Right ventricle myocardium inferior (tissue), 1 donor: ENCODE measurements at regions not wholly inside any gene's neighbourhood (a gene's known extent, or its start where the extent isn't known, plus 50 kb on each side); places are given as distances from the start of the nearest gene placed in this dataset.
"Not testable (repeated sequence)": the region's sequence is repeated elsewhere in the genome, so short reads cannot be mapped to it uniquely, and the experiment has no call there.

ENCODE experiments used
- ATAC-seq: fragments of 200-7000 bp; cut with Tn5 transposase; one replicate; pipeline ENCODE4 v1.9.1; 2020; ENCODE audit warnings: mild to moderate bottlenecking, moderate library complexity
- DNase-seq: peaks from one replicate; pipeline ENCODE4 v3.0.0; 2021; ENCODE audit errors: missing footprints
- intact Hi-C: fragments of 100-400 bp; cut with DNase I; formaldehyde crosslinking; loops from one replicate; pipeline ENCODE4 v1.11.0; 2022
- donor health status: DM: no; HTN: yes; CAD: no; lungs with severe emphysema.

DNA sequence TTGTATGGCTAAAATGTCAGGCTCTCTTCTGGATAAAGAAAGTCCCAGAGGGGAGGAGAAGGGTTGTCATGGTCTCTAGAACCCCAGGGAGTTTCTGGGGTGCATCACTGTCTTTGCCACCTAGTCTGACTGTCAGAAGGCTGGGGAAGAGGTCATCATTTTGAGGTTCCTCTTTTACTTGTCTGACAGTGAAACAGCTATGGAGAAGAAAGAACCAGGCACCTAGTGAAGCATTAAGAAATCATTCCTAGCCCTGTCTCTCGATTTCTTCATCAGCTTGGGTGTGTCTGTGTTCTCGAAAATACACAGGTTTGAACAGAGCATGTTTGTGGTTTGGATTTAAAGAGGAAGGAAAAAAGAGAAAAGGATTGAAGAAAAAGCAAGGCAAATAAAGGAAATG is 158.7 kb upstream of the LRIG3 start:
- no peak for DNase-seq

DNA sequence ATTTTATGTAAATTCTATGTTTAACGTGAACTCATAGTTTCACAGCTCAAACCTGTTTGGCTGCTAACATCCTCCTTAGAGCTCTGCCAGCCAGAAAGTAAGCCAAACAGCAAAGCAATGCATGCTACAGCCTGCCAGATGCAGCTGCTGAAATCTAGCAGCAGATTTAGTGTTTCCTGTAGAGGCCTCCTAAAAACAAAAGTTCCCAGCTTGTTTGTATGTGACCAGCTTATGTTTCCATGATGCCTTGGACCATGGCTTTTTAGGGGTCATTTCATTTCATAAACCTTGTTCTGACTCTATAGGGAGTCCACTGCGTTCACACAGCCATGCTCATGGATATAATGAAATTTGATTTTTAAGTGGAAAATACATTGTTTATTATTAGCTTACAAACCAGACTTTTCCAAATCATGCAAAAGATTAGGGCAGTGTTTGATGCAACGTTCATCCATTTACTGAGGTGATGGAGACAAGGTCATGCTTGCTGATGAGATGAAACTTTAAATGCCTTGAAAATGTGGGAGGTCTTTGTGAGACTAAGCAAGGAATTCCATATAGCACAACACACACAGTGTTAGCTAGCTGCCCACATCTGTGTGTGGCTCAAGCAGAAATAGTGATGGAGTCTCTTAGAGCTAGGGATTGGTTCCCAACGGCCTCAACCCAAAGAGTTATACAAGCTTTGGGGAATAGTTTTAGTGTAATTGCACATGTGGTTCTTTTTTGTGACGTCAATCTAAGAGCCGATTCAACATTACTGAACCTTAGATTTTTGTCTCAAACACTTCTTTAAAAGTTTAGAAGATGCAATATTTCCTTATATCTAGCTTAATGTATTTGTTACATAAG is 157.5 kb upstream of the LRIG3 start:
- ATAC-seq (no peak), DNase-seq (no peak)
- intact Hi-C loops, result no loop called here

More for the DNA sequence above, 158.7 kb upstream of the LRIG3 start:
- no peak for ATAC-seq
- intact Hi-C loops, result no loop called here

DNA sequence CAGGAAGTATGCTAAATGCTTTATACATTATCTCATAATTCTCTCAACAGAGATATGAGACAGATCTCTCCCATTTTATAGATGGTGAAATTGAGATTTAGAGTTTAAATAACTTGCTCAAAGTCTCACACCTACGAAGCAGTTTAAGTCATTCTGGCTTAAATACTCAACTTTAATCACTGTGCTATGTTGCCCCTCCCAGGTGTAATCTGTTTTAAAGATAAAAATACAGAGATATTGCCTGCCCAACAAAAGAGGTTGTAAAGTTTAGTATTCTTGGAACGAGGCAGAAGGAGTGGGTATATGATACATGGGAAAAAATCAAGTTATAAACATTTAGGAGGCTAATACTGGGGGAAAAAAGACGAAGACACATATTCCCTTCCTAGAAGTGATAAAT is 156.8 kb upstream of the LRIG3 start:
- intact Hi-C loops, result no loop called here
- no peak for ATAC-seq

DNA sequence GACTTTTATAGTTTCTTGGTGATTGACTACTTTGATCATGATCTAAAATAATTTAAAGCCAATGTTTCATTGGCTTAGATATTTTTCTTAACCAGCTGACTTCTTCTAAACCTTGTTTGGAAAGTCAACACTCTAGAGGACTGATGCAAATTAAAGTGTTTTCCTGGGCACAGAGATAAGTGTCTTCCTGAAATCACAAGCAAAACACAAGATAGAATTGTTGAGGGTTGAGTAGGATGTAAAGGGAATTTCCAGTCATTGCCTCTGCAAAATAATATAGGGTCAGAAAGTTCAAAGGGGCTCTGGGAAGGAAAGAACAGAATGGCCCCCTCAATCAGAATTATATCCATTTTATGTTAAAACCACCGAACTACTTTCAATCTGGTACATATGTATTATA is 156.3 kb upstream of the LRIG3 start:
- ATAC-seq (no peak), DNase-seq (no peak)
- intact Hi-C loops, result no loop called here

More for the DNA sequence above, 156.8 kb upstream of the LRIG3 start:
- DNase-seq, result no peak

DNA sequence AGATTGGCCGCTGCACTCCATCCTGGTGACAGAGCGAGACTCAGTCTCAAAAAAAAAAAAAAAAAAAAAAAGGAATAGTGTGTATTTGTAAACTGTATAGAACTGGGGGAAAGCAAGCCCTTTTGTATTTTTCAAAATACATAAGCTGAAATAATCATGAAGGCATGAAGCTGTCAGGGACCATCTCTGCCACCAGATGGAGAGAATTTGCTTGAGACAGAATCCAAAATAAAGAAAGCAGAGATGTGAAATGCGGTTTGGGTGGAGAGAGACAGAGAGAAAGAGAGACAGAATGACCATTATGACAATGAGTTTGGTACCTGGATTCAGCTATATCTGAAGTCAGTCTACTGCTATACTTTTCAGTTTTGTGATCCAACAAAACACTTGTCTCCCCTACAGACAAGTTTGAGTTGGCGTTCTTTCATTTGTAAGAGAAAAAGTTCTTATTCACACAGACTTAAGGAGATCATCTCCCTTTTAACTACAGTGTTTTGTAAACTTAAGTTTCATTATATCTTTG is 155.7 kb upstream of the LRIG3 start:
- ATAC-seq, result no peak

DNA sequence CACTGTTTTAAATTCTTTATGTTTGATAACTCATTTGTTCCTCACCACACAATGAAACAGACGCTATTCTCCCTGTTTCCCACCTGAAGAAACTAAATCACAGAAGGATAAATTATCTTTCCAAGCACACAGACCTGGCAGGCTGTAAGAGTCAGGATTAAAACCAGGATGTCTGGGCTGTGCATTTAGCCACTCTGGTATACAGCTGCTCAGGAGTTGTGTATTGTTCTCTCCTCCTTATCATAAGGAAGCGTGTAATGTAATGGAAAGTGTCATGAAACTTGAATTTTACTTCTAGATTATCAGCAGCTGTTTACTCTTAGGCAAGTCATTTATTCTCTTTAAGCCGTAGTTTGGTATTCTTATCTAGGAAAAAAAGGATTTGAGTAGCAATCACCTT is 154.8 kb upstream of the LRIG3 start:
- intact Hi-C loops, result no loop called here
- DNase-seq (no peak), ATAC-seq (no peak)

More for the DNA sequence above, 155.7 kb upstream of the LRIG3 start:
- intact Hi-C loops, result no loop called here
- no peak for DNase-seq

DNA sequence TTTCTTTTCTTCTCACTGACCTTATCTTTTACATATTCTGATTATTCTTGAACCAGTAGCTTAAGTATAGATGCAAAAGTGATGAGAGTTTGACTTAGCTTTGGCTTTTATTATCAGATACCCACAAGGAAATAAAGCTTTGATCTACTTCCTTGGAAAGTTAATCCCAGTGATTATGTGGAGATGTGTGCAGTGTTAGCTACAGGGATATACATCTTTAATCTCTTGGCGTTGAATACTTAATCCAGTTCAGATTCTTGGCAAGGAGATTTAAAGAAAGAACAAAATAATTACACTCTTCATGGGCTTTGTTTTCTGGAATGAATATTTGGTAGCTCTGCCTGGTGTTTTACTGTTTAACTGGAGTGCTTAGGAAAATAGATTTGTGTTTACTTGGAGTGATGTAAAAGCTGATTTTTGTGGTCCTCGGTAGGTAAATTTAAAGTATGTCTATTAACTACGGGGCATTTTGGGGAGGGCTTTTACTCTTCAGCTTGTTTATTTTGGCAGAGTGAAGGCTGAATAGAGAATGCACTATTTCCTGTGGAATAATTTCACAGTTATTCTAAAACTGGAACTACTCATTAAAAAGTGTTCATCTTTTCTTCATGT is 150.1 kb upstream of the LRIG3 start:
- no peak for ATAC-seq
- intact Hi-C loops, result no loop called here
- DNase-seq, result no peak

DNA sequence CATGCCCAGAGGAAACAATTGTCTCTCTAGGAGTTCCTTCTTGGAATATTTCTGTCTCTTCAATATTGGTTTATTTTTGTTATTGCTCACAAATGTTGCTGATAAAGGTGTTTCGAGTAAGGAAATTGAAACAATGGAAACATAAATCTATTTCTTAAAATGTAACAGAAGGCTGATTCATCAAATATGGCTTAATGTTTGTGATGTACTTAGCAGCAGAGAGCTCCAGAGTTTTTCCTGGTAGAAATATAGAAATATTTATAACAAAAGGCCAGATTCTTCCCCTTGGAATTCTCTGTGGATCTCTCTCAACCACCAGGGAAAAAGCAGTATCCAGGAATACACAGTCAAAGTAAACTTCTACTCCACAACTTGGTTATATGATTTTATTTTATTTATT is 149.2 kb upstream of the LRIG3 start:
- DNase-seq (no peak), ATAC-seq (no peak)
- intact Hi-C loops, result no loop called here

DNA sequence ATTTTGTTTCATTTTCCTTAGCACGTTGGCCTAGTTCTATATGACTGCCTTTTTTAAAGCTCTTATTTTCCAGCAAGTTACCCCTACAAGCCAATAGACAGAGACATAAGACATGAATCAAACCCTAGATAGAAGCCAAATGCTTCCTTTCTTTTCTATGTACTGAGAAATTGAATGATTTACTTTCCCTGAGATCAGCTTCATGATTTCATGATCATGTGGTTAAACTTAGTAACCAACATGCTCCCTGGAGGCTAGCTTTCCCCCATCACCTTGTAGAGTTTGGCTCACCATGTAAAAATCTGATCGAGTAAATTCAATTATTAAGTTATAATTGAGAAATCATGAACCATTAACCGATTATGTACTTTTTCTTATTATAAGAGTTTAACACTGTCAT is 148.1 kb upstream of the LRIG3 start:
- ATAC-seq, result no peak
- no peak for DNase-seq
- intact Hi-C loops, result no loop called here

DNA sequence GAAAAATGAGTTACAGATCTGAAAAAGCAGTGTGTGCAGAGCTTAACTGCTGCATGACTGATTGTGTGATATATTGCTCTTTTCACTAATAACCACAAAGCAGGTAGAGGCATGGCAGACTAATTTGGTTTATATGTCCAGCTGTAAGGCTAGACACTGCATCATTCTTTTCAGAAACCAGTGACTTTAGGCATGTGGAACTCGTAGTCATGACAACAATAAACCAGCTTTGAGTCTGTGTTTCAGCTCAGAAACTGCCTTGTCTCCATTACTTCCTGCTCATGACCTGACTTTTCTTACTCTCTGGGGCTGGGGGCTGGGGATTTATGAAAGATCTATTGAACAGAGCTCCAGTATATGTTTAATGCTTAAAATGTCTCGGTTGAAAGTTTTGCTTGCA is 146.8 kb upstream of the LRIG3 start:
- DNase-seq (no peak), ATAC-seq (no peak)
- intact Hi-C loops, result no loop called here

DNA sequence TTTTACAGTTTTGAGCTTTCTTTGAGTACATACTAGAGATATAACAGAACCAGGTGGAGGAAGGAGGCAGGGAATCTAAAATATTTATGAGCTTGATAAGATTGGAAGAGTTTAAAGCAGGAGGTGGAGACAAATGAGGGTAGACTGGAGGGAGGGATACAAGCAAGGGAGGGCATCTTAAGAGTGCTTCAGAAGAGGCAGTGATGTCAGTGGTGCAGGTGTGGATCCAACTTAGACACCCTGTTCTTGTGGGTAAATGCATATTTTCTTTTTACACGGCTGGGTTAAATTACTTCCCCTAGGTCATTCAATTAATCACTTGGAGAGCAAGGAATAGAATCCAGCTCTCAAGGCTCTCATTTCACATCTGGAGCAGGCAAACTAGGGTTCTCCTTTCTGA is 146.1 kb upstream of the LRIG3 start:
- intact Hi-C loops, result no loop called here
- DNase-seq, result no peak
- ATAC-seq, result no peak

DNA sequence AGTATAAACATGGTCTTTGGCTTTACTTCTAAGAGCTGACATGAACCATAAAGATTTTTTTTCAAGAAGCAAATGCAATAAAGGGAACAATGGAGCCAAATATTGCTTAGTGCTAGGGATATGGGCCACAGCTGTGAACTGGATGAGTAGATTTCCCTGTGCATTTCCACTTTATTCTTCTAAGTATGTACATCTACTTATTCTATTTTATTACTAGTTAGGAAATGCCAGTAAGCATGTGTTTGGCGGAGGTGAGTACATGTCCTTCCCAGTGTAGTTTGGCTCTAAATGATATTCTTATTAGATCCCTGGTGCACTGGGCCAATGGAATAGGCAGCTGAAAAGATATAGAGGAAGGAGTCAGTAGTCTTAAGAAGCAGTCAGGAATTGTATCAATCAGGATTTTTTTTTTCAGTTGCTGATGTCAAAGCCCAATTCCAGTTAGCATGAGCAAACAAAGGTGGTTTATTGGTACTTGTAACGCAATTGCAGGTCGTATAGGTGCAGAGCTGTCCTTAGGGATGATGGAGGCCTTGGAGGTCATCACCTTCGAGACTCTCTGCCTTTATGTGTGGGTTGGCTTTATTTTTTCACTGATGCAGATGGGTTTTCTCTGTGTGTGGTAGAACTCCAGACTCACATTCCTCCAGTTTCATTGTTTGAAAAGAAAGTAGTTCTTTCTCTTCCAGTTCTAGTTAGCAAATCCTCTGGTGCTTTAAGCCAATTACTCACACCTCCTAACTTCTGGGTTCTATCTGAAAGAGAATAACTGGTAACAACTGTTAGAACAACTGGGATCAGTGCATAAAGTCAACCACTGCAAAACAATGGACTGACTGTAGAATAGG is 139.0 kb upstream of the LRIG3 start:
- intact Hi-C loops, result no loop called here
- DNase-seq, result no peak
- no peak for ATAC-seq

DNA sequence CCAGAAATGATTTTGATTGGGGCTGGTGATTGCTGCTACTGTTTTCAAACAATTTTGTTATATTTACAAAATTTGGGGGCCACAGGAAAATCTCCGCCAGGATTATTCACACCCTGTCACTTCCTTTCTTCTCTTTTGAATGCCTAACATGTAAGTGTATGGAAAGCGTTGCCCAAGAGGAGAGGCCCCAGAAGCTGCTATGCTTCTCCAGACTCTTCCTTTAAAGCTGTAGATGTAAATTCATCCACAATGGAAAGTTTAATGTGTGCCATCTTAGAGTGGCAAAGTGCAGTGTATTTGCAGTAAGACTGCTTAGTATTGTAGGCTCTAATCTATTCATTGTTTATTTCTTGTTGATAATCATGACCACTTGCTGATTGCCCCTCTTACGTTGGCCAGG is 136.7 kb upstream of the LRIG3 start:
- DNase-seq (no peak), ATAC-seq (no peak)
- intact Hi-C loops, result no loop called here

DNA sequence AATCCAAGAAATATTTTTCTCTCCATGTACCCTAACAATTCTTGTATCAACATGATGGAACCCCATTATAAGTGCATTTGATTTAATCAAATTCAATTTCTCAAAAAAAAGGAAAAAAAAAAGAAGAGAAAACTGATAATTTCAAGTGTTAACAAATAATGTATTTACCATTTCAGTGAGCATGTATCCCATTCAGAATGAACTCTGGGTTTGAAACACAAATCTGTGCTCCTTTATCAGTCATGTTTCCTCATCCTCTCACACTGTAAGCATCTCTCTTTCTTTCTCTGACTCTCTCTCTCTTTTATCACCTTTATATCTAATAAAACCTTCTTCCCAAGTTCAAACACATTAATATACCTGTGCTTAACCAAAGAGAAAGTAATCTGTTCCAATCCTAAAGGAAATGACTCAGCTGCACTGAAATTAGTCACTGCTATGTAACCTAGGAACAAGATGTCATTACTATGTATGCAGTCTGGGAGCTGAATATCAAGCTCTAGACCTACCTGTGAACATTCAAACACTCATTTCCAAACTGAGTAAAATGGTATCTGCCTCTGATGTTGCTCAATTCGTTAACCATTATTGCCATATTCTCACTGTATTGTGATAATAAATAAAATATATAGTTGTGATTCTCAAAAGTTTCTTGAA is 135.0 kb upstream of the LRIG3 start:
- intact Hi-C loops, result no loop called here
- ATAC-seq (no peak), DNase-seq (no peak)

DNA sequence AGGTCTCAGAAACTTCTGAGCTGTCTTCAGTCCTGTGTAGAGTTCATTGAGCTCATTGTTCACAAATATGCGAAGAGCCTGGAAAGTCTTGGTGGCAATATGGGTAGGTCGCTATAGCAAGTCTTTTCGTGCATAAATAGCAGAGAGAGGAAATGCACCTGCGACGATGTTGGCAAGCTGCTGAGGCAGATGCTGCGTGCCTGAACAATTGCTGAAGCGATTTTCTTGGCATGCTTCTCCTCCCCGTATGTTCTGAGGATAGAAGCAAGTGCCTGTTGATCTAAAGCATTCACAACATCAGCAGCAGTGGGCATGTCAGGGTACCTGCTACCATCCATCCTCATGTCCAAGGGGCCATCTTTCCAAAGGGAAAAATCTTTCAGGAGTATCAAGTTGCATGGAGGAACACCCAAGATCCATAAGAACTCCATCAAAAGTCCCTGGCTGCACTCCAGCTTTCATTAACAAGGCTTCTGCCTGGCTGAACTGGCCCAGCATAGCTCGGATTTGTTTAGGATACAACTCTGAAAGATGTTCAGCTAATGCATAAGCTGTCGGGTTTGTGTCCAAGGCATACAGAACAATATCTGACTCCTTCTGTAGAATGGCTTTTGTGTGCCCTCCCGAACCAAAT is 133.1 kb upstream of the LRIG3 start:
- ATAC-seq, DNase-seq, intact Hi-C loops: not testable (repeated sequence)

DNA sequence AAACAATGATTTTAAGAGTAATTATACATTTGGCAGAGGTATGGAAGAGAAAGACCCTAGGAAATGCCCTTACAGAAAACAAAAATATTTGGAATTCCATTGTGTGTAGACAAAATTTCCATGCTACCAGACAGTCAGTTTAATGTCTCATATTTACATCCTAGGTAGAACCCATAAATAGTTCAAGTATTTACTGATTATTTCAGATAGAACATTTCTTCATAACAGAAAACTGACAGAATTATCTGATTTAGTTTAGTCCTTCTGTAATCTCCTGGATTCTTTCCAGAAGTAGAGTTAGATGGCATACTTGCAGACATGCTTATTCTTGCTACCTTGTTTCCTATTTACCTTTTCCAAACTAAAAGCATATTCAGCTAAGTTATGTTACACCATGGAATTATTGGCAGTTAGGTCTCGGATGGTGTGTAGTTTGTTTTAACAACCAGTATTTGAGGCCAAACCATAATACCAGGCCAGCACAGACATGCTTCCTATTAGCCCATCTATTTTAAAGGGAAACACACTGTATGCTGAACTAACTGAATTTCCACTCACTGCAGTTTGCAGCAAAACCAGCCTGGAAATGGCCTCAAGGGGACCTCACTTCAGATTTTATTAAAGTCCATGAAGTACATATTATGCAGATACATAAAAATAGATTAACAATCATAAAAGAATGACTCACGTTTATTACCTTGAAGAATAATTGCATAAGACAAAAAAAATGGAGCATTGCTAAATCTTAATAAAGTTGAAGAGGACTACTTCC is 126.6 kb upstream of the LRIG3 start:
- ATAC-seq (no peak), DNase-seq (no peak)
- intact Hi-C loops, result no loop called here

DNA sequence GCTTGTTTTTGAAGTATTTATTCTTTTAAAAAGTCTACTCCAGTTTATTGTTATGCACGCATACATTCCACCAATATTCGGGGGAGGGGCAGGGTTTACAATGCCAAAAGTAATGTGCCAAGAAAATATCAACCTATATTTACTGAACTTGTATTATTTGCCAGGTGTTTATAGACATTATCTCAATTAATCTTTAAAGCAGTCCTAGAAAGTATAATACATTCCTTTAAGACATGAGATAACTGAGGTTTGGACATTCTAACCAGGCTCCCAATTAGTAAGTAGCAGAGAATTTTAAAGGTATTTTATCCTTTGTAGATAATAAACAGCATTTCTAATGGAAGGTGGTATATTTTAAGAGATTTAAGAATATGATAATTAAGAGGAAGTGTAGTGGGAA is 124.5 kb upstream of the LRIG3 start:
- DNase-seq (no peak), ATAC-seq (no peak)
- intact Hi-C loops, result no loop called here
